Upper lobe of left lung (tissue), 6 donors: ENCODE measurements at regions not wholly inside any gene's neighbourhood (a gene's known extent, or its start where the extent isn't known, plus 50 kb on each side); places are given as distances from the start of the nearest gene placed in this dataset.
A peak's percentile ranks its signal among the peaks of the same experiment; 100 is the strongest.

ENCODE experiments used
- ATAC-seq, 2 donors: fragments of 200-7000 bp; cut with Tn5 transposase; one replicate each; pipeline ENCODE4 v1.9.1; 2022; ENCODE audit warnings: mild to moderate bottlenecking in 2 of 2, moderate library complexity in 2 of 2; ENCODE audit not compliant: low FRiP score in 2 of 2
- DNase-seq, 2 donors: peaks; one replicate each; pipeline ENCODE4 v3.0.0-alpha.2; 2019 to 2020
- H3K27ac ChIP-seq, 4 donors: fragments of 200-600 bp; sonication (generic); one replicate each; pipeline ENCODE4 v1.5.1; 2016 to 2019
- H3K27me3 ChIP-seq, 4 donors: fragments of 200-600 bp; sonication (generic); one replicate each; pipeline ENCODE4 v1.5.1; 2017 to 2019
- H3K36me3 ChIP-seq, 4 donors: fragments of 200-600 bp; sonication (generic); one replicate each; pipeline ENCODE4 v1.5.1; 2016 to 2019
- H3K4me1 ChIP-seq, 4 donors: fragments of 200-600 bp; sonication (generic); one replicate each; pipeline ENCODE4 v1.5.1; 2018 to 2019
- H3K4me3 ChIP-seq, 4 donors: fragments of 200-600 bp; sonication (generic); one replicate each; pipeline ENCODE4 v1.5.1; 2017 to 2019; ENCODE audit warnings: mild to moderate bottlenecking in 2 of 4, moderate library complexity in 1 of 4
- H3K9me3 ChIP-seq, 4 donors: fragments of 200-600 bp; sonication (generic); one replicate each; pipeline ENCODE4 v1.5.1; 2018 to 2019
- EP300 ChIP-seq, 4 donors: sonication (generic); formaldehyde crosslinking; IDR thresholded peaks; one replicate each; pipeline ENCODE4 v1.5.1; 2017; ENCODE audit warnings: antibody characterized with exemption in 4 of 4, control low read depth in 2 of 4
- POLR2A ChIP-seq, 4 donors: fragments of 450-650 bp; IDR thresholded peaks; one replicate each; pipeline ENCODE4 v1.5.1; 2016 to 2017; ENCODE audit warnings: antibody characterized with exemption in 4 of 4, mild to moderate bottlenecking in 2 of 4
- POLR2AphosphoS5 ChIP-seq, 2 donors: sonication (generic); formaldehyde crosslinking; IDR thresholded peaks; one replicate each; pipeline ENCODE4 v1.5.1; 2017; ENCODE audit warnings: antibody characterized with exemption in 2 of 2
- WGBS, 2 donors: methylation state at CpG; one replicate each; pipeline ENCODE4 v1.1.5; 2017 to 2018; 5-methylcytosine and 5-hydroxymethylcytosine counted together
- TF ChIP-seq, protein P1 (sequence below), 6 experiments: fragments of 450-650 bp in 4 of 6; fragments of 200-600 bp in 2 of 6; sonication (generic) in 2 of 6; IDR thresholded peaks; one replicate each; pipeline ENCODE4 v1.5.1; 2016 to 2019; ENCODE audit warnings: antibody characterized with exemption in 6 of 6
- donor health status: DM: no; HTN: no; CAD: no; lungs with moderate emphysema.
- donor health status: DM: no; HTN: yes; CAD: no; lungs with severe emphysema.

DNA sequence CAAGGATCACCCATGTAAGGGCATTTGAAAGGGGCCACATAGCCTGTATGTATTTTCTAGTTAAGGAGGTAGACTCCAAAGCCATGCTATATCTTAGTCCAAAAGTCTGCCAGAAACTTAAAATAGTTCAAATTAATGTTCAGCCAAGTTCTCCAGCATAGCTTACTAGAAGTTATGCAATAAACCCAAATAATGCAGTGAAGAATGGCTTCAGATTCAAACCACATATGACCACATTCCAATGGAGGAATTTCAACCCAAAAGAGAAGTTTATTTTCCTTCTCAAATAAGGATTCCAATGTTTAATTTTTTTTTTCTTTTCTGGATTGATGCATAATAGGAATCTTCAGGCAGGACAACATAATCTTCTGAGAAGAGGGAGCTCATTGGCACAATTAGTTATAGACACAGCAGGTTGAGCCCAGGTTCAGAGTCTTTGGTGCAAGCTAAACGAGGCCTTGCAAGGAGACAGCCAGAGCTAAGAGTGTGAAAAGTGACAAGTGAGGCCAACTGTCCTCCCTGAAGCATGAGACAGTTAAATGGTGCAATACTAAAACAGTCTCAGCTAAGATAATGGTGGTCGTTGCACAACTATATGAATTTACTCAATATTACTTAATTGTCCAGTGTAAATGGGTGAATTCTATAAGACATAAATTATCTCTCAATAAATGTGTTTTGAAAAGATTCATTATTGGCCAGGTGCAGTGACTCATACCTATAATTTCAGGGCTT, 598.8 kb upstream of the CDH4 start:
- ATAC-seq (no peak), DNase-seq (no peak)
- Histone ChIP-seq H3K27ac (no peak overlapping the region), H3K4me3 (no peak overlapping the region), H3K9me3 (no peaks in the 10 kb centered on the region), H3K4me1 (no peaks in the 10 kb centered on the region), H3K27me3 (no peaks in the 10 kb centered on the region), H3K36me3 (no peaks in the 10 kb centered on the region)
- TF ChIP-seq POLR2A (IDR thresholded peaks at IDR 0.05) = no peak
- TF ChIP-seq, protein P1, sequence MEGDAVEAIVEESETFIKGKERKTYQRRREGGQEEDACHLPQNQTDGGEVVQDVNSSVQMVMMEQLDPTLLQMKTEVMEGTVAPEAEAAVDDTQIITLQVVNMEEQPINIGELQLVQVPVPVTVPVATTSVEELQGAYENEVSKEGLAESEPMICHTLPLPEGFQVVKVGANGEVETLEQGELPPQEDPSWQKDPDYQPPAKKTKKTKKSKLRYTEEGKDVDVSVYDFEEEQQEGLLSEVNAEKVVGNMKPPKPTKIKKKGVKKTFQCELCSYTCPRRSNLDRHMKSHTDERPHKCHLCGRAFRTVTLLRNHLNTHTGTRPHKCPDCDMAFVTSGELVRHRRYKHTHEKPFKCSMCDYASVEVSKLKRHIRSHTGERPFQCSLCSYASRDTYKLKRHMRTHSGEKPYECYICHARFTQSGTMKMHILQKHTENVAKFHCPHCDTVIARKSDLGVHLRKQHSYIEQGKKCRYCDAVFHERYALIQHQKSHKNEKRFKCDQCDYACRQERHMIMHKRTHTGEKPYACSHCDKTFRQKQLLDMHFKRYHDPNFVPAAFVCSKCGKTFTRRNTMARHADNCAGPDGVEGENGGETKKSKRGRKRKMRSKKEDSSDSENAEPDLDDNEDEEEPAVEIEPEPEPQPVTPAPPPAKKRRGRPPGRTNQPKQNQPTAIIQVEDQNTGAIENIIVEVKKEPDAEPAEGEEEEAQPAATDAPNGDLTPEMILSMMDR (IDR thresholded peaks at IDR 0.05) = no peak
- TF ChIP-seq EP300 (IDR thresholded peaks at IDR 0.05) = no peak
- TF ChIP-seq POLR2AphosphoS5 (IDR thresholded peaks at IDR 0.05) = no peak
- 49 to 50% methylated on average over 2 of the region's 2 CpGs for WGBS, 2 donors

DNA sequence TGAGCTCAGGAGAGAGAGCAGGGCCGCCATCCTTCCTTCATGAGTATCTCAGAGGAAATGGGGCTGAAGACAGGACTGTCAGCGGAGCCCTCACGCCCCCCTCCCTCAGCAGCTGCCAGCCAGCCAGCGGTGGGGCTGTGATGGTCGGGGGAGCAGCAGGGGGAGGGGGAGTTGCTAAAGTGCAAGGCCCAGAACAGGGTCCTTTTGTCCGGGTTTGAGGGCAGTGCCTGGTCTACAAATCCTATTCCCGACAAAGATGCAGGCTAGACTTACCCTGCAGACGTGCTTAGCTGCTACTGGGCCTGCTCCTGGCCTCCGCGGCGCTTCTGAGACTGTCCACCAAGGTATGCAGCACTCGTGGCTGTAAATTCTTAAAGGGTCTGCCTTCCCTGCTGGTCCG, 593.4 kb upstream of the CDH4 start:
- Histone ChIP-seq H3K27ac (no peak overlapping the region), H3K9me3 (no peaks in the 10 kb centered on the region), H3K4me3 (no peak overlapping the region), H3K4me1 (no peaks in the 10 kb centered on the region), H3K36me3 (no peaks in the 10 kb centered on the region), H3K27me3 (no peaks in the 10 kb centered on the region)
- peak in 1 of 2 donors; percentile 45 for DNase-seq
- WGBS, 2 donors = 64 to 69% methylated on average over 10 to 13 of the region's 13 CpGs
- TF ChIP-seq POLR2AphosphoS5 (IDR thresholded peaks at IDR 0.05) (no peak), POLR2A (IDR thresholded peaks at IDR 0.05) (no peak), EP300 (IDR thresholded peaks at IDR 0.05) (no peak)
- TF ChIP-seq, protein P1 (IDR thresholded peaks at IDR 0.05) = no peak
- no peak for ATAC-seq

DNA sequence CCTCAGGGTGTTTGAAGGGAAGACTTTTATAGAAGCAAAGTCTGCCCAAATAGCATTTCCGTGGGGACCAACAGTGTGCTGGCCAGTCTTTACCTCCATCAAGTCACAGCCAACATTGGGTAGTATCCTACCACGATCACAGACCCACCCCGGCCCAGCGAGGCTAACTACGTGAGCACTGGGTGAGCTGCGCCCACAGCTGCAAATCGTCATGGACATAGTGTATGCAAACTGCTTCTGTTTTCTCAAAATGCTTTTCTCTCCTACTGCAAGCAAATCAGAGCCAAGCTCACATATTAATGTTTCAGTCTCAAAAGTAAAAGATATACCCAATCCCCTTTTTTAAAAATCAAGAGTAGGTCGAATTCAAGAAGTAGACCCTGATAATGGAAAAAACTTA, 592.8 kb upstream of the CDH4 start:
- H3K9me3 ChIP-seq = no peaks in the 10 kb centered on the region
- TF ChIP-seq POLR2AphosphoS5 (IDR thresholded peaks at IDR 0.05) (no peak), EP300 (IDR thresholded peaks at IDR 0.05) (no peak), POLR2A (IDR thresholded peaks at IDR 0.05) (no peak)
- H3K27ac ChIP-seq = no peak overlapping the region
- ATAC-seq (no peak), DNase-seq (no peak)
- no peaks in the 10 kb centered on the region for H3K27me3 ChIP-seq
- no peak overlapping the region for H3K4me3 ChIP-seq
- no peaks in the 10 kb centered on the region for H3K4me1 ChIP-seq
- no peaks in the 10 kb centered on the region for H3K36me3 ChIP-seq
- WGBS, 2 donors = 74 to 76% methylated on average over 8 of the region's 8 CpGs

DNA sequence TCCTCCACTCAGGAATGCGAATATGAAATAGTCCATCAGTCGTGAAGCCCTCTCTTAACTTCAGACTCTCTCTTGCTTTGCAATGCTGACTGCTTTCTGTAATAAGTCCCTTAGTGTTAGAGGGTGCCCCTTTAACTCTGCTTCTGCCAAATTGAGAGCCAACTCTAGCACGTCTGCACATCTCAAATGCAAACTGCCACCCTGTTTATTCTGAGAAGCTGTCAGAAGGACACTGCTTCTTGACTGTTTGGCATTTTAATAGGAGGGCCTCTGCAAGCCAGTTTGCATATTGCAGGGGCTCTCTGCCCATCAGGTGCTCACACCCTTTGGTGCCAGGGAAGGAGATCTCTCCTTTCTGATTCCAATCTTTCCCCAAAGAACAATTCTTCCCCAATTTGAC, 589.8 kb upstream of the CDH4 start:
- no peaks in the 10 kb centered on the region for H3K4me1 ChIP-seq
- no peaks in the 10 kb centered on the region for H3K9me3 ChIP-seq
- no peaks in the 10 kb centered on the region for H3K36me3 ChIP-seq
- H3K27ac ChIP-seq = no peak overlapping the region
- H3K27me3 ChIP-seq = no peaks in the 10 kb centered on the region
- WGBS, 2 donors = 38 to 66% methylated on average over 3 of the region's 3 CpGs
- ATAC-seq (no peak), DNase-seq (no peak)
- H3K4me3 ChIP-seq = no peak overlapping the region
- TF ChIP-seq, protein P1 (IDR thresholded peaks at IDR 0.05) = no peak
- no peak for TF ChIP-seq POLR2A (IDR thresholded peaks at IDR 0.05)
- TF ChIP-seq EP300 (IDR thresholded peaks at IDR 0.05) = no peak
- no peak for TF ChIP-seq POLR2AphosphoS5 (IDR thresholded peaks at IDR 0.05)

DNA sequence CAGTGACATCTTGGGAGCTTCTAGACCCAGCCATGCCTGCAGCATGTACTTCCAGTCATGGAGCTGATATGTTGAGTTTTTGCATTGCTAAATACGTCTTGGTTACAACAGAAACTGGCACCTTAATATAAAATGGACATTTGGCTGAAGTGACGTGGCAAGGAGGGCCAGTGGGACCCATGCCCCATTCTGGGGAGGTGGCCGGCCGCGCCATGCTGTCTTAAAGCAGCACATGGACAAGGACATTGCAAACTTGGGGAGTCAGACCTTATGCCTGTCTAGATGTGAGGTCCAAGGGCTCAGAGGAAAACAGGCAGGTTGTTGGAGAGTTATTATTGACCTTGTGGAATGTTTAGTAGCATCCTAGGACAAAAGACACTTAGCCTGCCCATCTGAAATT, 588.0 kb upstream of the CDH4 start:
- Histone ChIP-seq H3K27ac (no peak overlapping the region), H3K9me3 (no peaks in the 10 kb centered on the region), H3K27me3 (no peaks in the 10 kb centered on the region), H3K36me3 (no peaks in the 10 kb centered on the region), H3K4me1 (no peaks in the 10 kb centered on the region), H3K4me3 (no peak overlapping the region)
- DNase-seq = peak in 1 of 2 donors; percentile 59
- 81 to 86% methylated on average over 5 of the region's 5 CpGs for WGBS, 2 donors
- no peak for ATAC-seq
- TF ChIP-seq, protein P1 (IDR thresholded peaks at IDR 0.05) = no peak
- TF ChIP-seq POLR2A (IDR thresholded peaks at IDR 0.05) (no peak), POLR2AphosphoS5 (IDR thresholded peaks at IDR 0.05) (no peak), EP300 (IDR thresholded peaks at IDR 0.05) (no peak)
